ENCODE measurements at regions not wholly inside any gene's neighbourhood (a gene's known extent, or its start where the extent isn't known, plus 50 kb on each side); places are given as distances from the start of the nearest gene placed in this dataset.

DNA sequence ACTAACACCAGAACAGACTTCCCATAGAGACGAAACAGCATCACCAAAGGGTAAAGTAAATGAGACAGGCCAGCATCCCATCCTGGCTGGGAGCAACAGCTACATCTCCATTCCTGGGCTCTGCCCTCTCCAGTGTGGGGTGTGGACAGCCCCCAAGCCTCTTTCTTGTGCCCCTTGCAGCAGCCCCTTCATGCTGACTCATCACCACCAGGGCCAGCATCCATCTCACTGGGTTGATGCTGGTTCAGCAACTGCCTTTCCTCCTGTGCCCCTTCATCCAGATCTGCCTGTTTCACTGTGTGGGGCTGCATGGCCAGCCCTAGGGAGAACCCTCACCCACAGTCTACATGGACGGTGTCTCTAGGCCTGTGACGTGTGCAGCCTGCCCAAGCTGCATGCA lies 569.1 kb upstream of the TBX3 start:
- intact Hi-C loops (cut with micrococcal nuclease), result loop anchor here (10.0 kb wide), 1 partner anchor 52 kb away; no protein-coding TSS in a partner anchor
- Mint-ChIP-seq H3K36me3 (ENCODE audit: insufficient read depth, unreplicated experiment) (no peaks in the 10 kb centered on the region), H3K4me3 (ENCODE audit: unreplicated experiment) (no peak overlapping the region), H3K27me3 (ENCODE audit: insufficient read depth, unreplicated experiment) (peaks cover 13% of the 10 kb centered on the region), H3K9me3 (ENCODE audit: unreplicated experiment) (peaks cover 8% of the 10 kb centered on the region), H3K4me1 (ENCODE audit: insufficient read depth, unreplicated experiment) (peaks cover 19% of the 10 kb centered on the region), H3K27ac (ENCODE audit: low read depth, unreplicated experiment) (no peak overlapping the region)
- POLR2A ChIA-PET, result no interaction called here
- no TSS peak for BruUV-seq (replicated peaks)
- CTCF ChIA-PET, result no interaction called here
- no peak for DNase-seq (ENCODE audit: unreplicated experiment)
- TF ChIP-seq, protein P1, sequence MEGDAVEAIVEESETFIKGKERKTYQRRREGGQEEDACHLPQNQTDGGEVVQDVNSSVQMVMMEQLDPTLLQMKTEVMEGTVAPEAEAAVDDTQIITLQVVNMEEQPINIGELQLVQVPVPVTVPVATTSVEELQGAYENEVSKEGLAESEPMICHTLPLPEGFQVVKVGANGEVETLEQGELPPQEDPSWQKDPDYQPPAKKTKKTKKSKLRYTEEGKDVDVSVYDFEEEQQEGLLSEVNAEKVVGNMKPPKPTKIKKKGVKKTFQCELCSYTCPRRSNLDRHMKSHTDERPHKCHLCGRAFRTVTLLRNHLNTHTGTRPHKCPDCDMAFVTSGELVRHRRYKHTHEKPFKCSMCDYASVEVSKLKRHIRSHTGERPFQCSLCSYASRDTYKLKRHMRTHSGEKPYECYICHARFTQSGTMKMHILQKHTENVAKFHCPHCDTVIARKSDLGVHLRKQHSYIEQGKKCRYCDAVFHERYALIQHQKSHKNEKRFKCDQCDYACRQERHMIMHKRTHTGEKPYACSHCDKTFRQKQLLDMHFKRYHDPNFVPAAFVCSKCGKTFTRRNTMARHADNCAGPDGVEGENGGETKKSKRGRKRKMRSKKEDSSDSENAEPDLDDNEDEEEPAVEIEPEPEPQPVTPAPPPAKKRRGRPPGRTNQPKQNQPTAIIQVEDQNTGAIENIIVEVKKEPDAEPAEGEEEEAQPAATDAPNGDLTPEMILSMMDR (IDR thresholded peaks at IDR 0.05; ENCODE audit: unreplicated experiment), result no peak

DNA sequence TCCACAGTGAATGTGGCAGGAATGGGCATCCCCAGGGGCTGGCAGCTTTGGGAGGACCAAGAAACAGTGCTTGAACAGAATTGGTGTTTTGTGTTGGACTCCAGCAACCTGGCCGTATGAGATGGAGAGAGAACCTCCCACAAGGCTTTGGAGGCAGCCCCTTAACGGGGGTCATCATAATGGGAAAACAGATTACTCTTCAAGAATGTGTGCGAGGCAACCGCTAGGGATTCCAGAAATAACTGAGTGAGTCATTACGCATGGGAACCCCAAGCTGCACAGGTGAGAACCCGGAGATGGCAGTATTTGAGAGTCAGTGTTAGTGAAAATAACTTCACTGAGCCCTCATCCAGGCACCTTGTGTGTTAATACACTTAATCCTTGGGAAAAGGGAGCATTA lies 567.8 kb upstream of the TBX3 start:
- intact Hi-C loops (cut with micrococcal nuclease), result loop anchor here (10.0 kb wide), 1 partner anchor 53 kb away; no protein-coding TSS in a partner anchor
- Mint-ChIP-seq H3K9me3 (ENCODE audit: unreplicated experiment) (peaks cover 8% of the 10 kb centered on the region), H3K4me3 (ENCODE audit: unreplicated experiment) (no peak overlapping the region), H3K4me1 (ENCODE audit: insufficient read depth, unreplicated experiment) (peaks cover 11% of the 10 kb centered on the region), H3K36me3 (ENCODE audit: insufficient read depth, unreplicated experiment) (no peaks in the 10 kb centered on the region), H3K27me3 (ENCODE audit: insufficient read depth, unreplicated experiment) (peaks cover 13% of the 10 kb centered on the region), H3K27ac (ENCODE audit: low read depth, unreplicated experiment) (no peak overlapping the region)
- TF ChIP-seq, protein P1 (IDR thresholded peaks at IDR 0.05; ENCODE audit: unreplicated experiment), result no peak
- no TSS peak for BruUV-seq (replicated peaks)
- POLR2A ChIA-PET, result no interaction called here
- CTCF ChIA-PET, result no interaction called here
- peak; percentile 7 for DNase-seq (ENCODE audit: unreplicated experiment)

DNA sequence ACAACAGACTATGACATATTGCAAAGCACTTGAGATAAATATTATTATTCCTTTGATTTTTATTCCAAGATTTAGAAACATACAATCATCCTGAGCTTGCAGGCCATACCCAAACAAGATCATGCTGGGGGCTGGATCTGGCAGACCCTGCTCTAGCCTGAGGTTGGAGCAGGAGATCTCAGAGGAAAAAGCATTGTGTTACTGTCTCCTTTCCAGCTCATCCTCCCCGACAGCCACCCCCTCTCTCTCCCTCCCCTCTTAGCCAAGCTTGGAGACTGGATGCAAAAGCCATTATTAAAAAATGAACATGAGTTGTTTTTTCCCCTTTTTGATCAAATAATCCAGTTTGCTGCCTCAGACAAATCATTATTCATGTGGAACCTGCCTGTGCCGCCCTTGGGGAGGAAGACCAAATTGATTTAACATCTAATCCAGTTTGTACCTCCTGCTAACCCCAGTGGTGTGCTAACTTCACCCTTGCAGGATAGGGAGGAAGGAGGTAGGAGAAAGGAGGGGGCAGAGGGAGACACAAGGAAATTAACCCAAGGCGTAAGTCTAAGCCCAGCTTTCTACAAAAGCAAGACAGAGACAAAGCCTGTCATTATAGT lies 565.8 kb upstream of the TBX3 start:
- no TSS peak for BruUV-seq (replicated peaks)
- POLR2A ChIA-PET, result interaction anchor here (0.9 to 1.4 kb wide), 2 partner anchors 10 to 23 kb away, joined by 3 read pairs; no protein-coding TSS in a partner anchor
- Mint-ChIP-seq H3K9me3 (ENCODE audit: unreplicated experiment) (peaks cover 8% of the 10 kb centered on the region), H3K27ac (ENCODE audit: low read depth, unreplicated experiment) (no peak overlapping the region), H3K36me3 (ENCODE audit: insufficient read depth, unreplicated experiment) (no peaks in the 10 kb centered on the region), H3K4me3 (ENCODE audit: unreplicated experiment) (no peak overlapping the region), H3K27me3 (ENCODE audit: insufficient read depth, unreplicated experiment) (peaks cover 13% of the 10 kb centered on the region), H3K4me1 (ENCODE audit: insufficient read depth, unreplicated experiment) (peaks cover 11% of the 10 kb centered on the region)
- TF ChIP-seq, protein P1 (IDR thresholded peaks at IDR 0.05; ENCODE audit: unreplicated experiment), result no peak
- intact Hi-C loops (cut with micrococcal nuclease), result loop anchor here (10.0 kb wide), 1 partner anchor 55 kb away; no protein-coding TSS in a partner anchor
- no peak for DNase-seq (ENCODE audit: unreplicated experiment)
- CTCF ChIA-PET, result no interaction called here

DNA sequence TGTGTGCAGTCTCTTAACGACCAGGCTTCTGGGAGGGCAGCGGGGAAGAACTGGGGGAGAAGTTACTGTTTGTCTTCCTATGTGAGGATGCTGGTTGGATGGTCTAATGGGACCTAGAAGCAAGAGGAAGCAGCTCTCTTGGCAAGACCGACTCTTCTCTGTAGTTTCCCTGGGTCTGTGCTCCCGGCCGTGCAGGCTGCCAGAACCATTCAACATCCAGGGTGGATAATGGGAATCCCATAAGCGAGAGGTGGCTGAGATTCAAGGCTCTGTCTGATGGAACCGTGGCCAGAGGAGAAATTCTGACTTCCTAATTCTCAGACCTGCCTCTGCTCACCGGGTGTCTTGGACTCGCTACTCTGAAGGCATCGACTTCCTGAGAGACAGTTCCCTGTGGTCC lies 561.0 kb upstream of the TBX3 start:
- intact Hi-C loops (cut with micrococcal nuclease), result no loop called here

More for the DNA sequence above, 561.0 kb upstream of the TBX3 start:
- TF ChIP-seq, protein P1 (IDR thresholded peaks at IDR 0.05; ENCODE audit: unreplicated experiment), result no peak
- Mint-ChIP-seq H3K4me3 (ENCODE audit: unreplicated experiment) (no peak overlapping the region), H3K4me1 (ENCODE audit: insufficient read depth, unreplicated experiment) (no peaks in the 10 kb centered on the region), H3K27me3 (ENCODE audit: insufficient read depth, unreplicated experiment) (no peaks in the 10 kb centered on the region), H3K36me3 (ENCODE audit: insufficient read depth, unreplicated experiment) (no peaks in the 10 kb centered on the region), H3K9me3 (ENCODE audit: unreplicated experiment) (no peaks in the 10 kb centered on the region), H3K27ac (ENCODE audit: low read depth, unreplicated experiment) (no peak overlapping the region)
- ChIA-PET CTCF (no interaction called here), POLR2A (no interaction called here)
- no TSS peak for BruUV-seq (replicated peaks)
- no peak for DNase-seq (ENCODE audit: unreplicated experiment)
